H1 (cell line): ENCODE measurements at regions not wholly inside any gene's neighbourhood (a gene's known extent, or its start where the extent isn't known, plus 50 kb on each side); places are given as distances from the start of the nearest gene placed in this dataset.

Experiments used
- CTCF ChIA-PET: fragments of 300-600 bp; sonication (Branson Sonifier 250); formaldehyde crosslinking; loops from one replicate; lab custom pipeline; 2021; ENCODE audit not compliant: partially characterized antibody; lab: Charles Lee
- POLR2A ChIA-PET: fragments of 300-600 bp; sonication (Branson Sonifier 250); formaldehyde crosslinking; loops from one replicate; lab custom pipeline; 2021; ENCODE audit warnings: inconsistent platforms; ENCODE audit not compliant: partially characterized antibody; lab: Charles Lee
- DNase-seq, 2 experiments: peaks; one replicate each; pipeline versions ENCODE4 v3.0.0 to v3.0.0-alpha.2; 2010 to 2022; ENCODE audit warnings: low spot score in 2 of 2, low read depth in 1 of 2, mixed read lengths in 1 of 2
- FAIRE-seq: peaks from 2 replicates; lab custom pipeline; 2011; peaks lifted over from hg19 to GRCh38; lab: Jason Lieb, UNC
- H2AFZ ChIP-seq: 2 replicates; pipeline ENCODE4 v1.8.1; 2012; ENCODE audit warnings: low read length, inconsistent platforms
- H2AK5ac ChIP-seq: 2 replicates; pipeline ENCODE4 v1.6.1; 2013; ENCODE audit warnings: low read depth, low read length
- H2BK120ac ChIP-seq: replicated peaks from 2 replicates; pipeline ENCODE3; 2013; ENCODE audit warnings: low read depth, low read length, inconsistent platforms
- H2BK12ac ChIP-seq: 2 replicates; pipeline ENCODE4 v1.6.1; 2013; ENCODE audit warnings: low read depth, low read length
- H2BK15ac ChIP-seq: 2 replicates; pipeline ENCODE4 v1.6.1; 2013; ENCODE audit warnings: low read length
- H2BK20ac ChIP-seq: 2 replicates; pipeline ENCODE4 v1.6.1; 2013; ENCODE audit warnings: low read length
- H2BK5ac ChIP-seq: 2 replicates; pipeline ENCODE4 v1.6.1; 2013; ENCODE audit warnings: low read depth, low read length
- H3K14ac ChIP-seq: 2 replicates; pipeline ENCODE4 v1.6.1; 2013; ENCODE audit warnings: inconsistent platforms; ENCODE audit not compliant: insufficient read length
- H3K18ac ChIP-seq: 2 replicates; pipeline ENCODE4 v1.6.1; 2013; ENCODE audit warnings: low read length; ENCODE audit errors: extremely low read depth
- H3K23ac ChIP-seq: 2 replicates; pipeline ENCODE4 v1.6.1; 2013; ENCODE audit warnings: inconsistent platforms; ENCODE audit not compliant: insufficient read length
- H3K23me2 ChIP-seq: 2 replicates; pipeline ENCODE4 v1.6.1; 2013; ENCODE audit warnings: low read depth, low read length
- H3K27ac ChIP-seq: 2 replicates; pipeline ENCODE4 v1.6.1; 2011; ENCODE audit warnings: low read depth, low read length, inconsistent platforms
- H3K27me3 ChIP-seq, 4 experiments: replicated peaks in 1 of 4; 1 replicate in 1 of 4; 2 replicates in 3 of 4; pipeline versions ENCODE4 v1.6.1 to v1.8.1; 2011 to 2013; ENCODE audit warnings: low read length in 3 of 4, mild to moderate bottlenecking in 3 of 4, inconsistent platforms in 2 of 4, mixed read lengths in 2 of 4, moderate library complexity in 1 of 4; ENCODE audit not compliant: control insufficient read depth in 3 of 4, insufficient read depth in 3 of 4; ENCODE audit errors: extremely low read depth in 1 of 4
- H3K36me3 ChIP-seq, 4 experiments: 2 replicates each; pipeline versions ENCODE4 v1.6.1 to v1.8.1; 2011 to 2013; ENCODE audit warnings: mild to moderate bottlenecking in 4 of 4, low read length in 3 of 4, moderate library complexity in 2 of 4, control low read depth in 1 of 4, inconsistent platforms in 1 of 4; ENCODE audit not compliant: insufficient read depth in 4 of 4, control insufficient read depth in 2 of 4
- H3K4ac ChIP-seq: replicated peaks from 2 replicates; pipeline ENCODE3; 2013; ENCODE audit warnings: low read length, low read depth, mixed read lengths, inconsistent platforms; ENCODE audit not compliant: insufficient read length
- H3K4me1 ChIP-seq, 4 experiments: replicated peaks in 1 of 4; 1 replicate in 1 of 4; 2 replicates in 3 of 4; pipeline versions ENCODE4 v1.6.1 to v1.8.1; 2011 to 2013; ENCODE audit warnings: low read length in 3 of 4, inconsistent platforms in 2 of 4, mixed read lengths in 1 of 4; ENCODE audit not compliant: insufficient read depth in 4 of 4, control insufficient read depth in 3 of 4
- H3K4me2 ChIP-seq, 2 experiments: 2 replicates each; pipeline versions ENCODE4 v1.6.1 to v1.8.1; 2011 to 2013; ENCODE audit warnings: low read depth in 2 of 2, low read length in 2 of 2, control low read depth in 1 of 2, inconsistent platforms in 1 of 2, mild to moderate bottlenecking in 1 of 2; ENCODE audit not compliant: insufficient read depth in 1 of 2
- H3K4me3 ChIP-seq, 4 experiments: fragments of 200-600, 300-600 bp in 1 of 4; sonication (generic), shearing (Covaris generic), sonication (Bioruptor Twin) in 1 of 4; 2 replicates each; pipeline versions ENCODE4 v1.5.1 to v1.8.1; 2011 to 2016; ENCODE audit warnings: low read length in 4 of 4, low read depth in 3 of 4, control low read depth in 2 of 4, inconsistent platforms in 2 of 4, mild to moderate bottlenecking in 2 of 4, mixed read lengths in 1 of 4, moderate library complexity in 1 of 4; ENCODE audit not compliant: insufficient read depth in 2 of 4; ENCODE audit errors: extremely low read depth in 1 of 4
- H3K56ac ChIP-seq: replicated peaks from 2 replicates; pipeline ENCODE3; 2013; ENCODE audit warnings: low read depth, mild to moderate bottlenecking, mixed read lengths, low read length, inconsistent platforms; ENCODE audit not compliant: insufficient read length
- H3K79me1 ChIP-seq: 2 replicates; pipeline ENCODE4 v1.6.1; 2013; ENCODE audit warnings: low read depth, low read length, control low read depth
- H3K79me2 ChIP-seq, 2 experiments: 2 replicates each; pipeline versions ENCODE4 v1.6.1 to v1.8.1; 2012 to 2013; ENCODE audit warnings: low read length in 2 of 2, mild to moderate bottlenecking in 2 of 2, inconsistent platforms in 1 of 2; ENCODE audit not compliant: insufficient read depth in 2 of 2, control insufficient read depth in 1 of 2
- H3K9ac ChIP-seq, 4 experiments: replicated peaks in 1 of 4; 1 replicate in 1 of 4; 2 replicates in 3 of 4; pipeline versions ENCODE4 v1.6.1 to v1.8.1; 2011 to 2013; ENCODE audit warnings: low read depth in 3 of 4, low read length in 3 of 4, control low read depth in 2 of 4, mild to moderate bottlenecking in 2 of 4, moderate library complexity in 2 of 4, inconsistent platforms in 1 of 4; ENCODE audit errors: extremely low read depth in 1 of 4
- H3K9me3 ChIP-seq, 2 experiments: 2 replicates each; pipeline versions ENCODE4 v1.6.1 to v1.8.1; 2012 to 2013; ENCODE audit warnings: mild to moderate bottlenecking in 2 of 2, moderate library complexity in 2 of 2, control low read depth in 1 of 2, inconsistent platforms in 1 of 2, low read depth in 1 of 2, low read length in 1 of 2, mixed read lengths in 1 of 2; ENCODE audit not compliant: insufficient read depth in 2 of 2
- H4K20me1 ChIP-seq, 2 experiments: replicated peaks in 1 of 2; 2 replicates each; pipeline versions ENCODE3 to v1.8.1; 2011 to 2013; ENCODE audit warnings: inconsistent platforms in 2 of 2, low read length in 2 of 2, mild to moderate bottlenecking in 1 of 2; ENCODE audit not compliant: insufficient read depth in 2 of 2, control insufficient read depth in 1 of 2
- H4K5ac ChIP-seq: 2 replicates; pipeline ENCODE4 v1.6.1; 2013; ENCODE audit warnings: low read length, low read depth, mixed read lengths, inconsistent platforms; ENCODE audit not compliant: insufficient read length
- H4K8ac ChIP-seq: 2 replicates; pipeline ENCODE4 v1.8.0; 2013; ENCODE audit warnings: mild to moderate bottlenecking, moderate library complexity, low read length, inconsistent platforms; ENCODE audit not compliant: insufficient read depth; ENCODE audit errors: extremely low read depth
- H4K91ac ChIP-seq: replicated peaks from 2 replicates; pipeline ENCODE3; 2013; ENCODE audit warnings: low read length, mixed read lengths, inconsistent platforms; ENCODE audit not compliant: insufficient read length
- CREB1 ChIP-seq: IDR thresholded peaks from 2 replicates; pipeline ENCODE4 v1.6.1; 2012; ENCODE audit warnings: inconsistent platforms
- WGBS, 2 experiments: shearing (Covaris generic) in 1 of 2; methylation state at CpG; one replicate each; pipeline versions ENCODE4 v1.1.6 to v1.1.7; 2013 to 2015; ENCODE audit warnings: low lambda C conversion rate in 2 of 2, mixed read lengths in 2 of 2, inconsistent platforms in 1 of 2, low coverage in 1 of 2, missing lambda C conversion rate in 1 of 2; ENCODE audit not compliant: insufficient replicate concordance in 2 of 2, insufficient coverage in 1 of 2, insufficient read length in 1 of 2; ENCODE audit errors: extremely low coverage in 1 of 2, missing lambda C conversion rate in 1 of 2; 5-methylcytosine and 5-hydroxymethylcytosine counted together

GRCh38 chr12:89081719-89082369 lies 270.5 kb downstream of the DUSP6 start:
- H3K79me2 ChIP-seq, result no peaks in the 10 kb centered on the region
- no peaks in the 10 kb centered on the region for H3K9me3 ChIP-seq
- H3K4me3 ChIP-seq, result no peak overlapping the region
- H2AK5ac ChIP-seq, result no peak overlapping the region
- peak overlapping the region in 1 of 2 experiments; percentile 15; a peak in 1 of 4 replicates for H3K4me2 ChIP-seq
- no peak overlapping the region for H3K23ac ChIP-seq
- peak overlapping the region; percentile 40 for H2BK12ac ChIP-seq
- H3K27me3 ChIP-seq, result no peaks in the 10 kb centered on the region
- POLR2A ChIA-PET, result no interaction called here
- WGBS, 2 experiments, result 87% methylated on average over 2 of the region's 2 CpGs; no CpG with 5 or more reads in 1 of the 2 experiments
- H3K4ac ChIP-seq, result no peak overlapping the region
- H4K91ac ChIP-seq, result peak overlapping the region; percentile 45
- no peak overlapping the region for H3K27ac ChIP-seq
- no peaks in the 10 kb centered on the region for H3K36me3 ChIP-seq
- peak overlapping the region; percentile 16 for H2BK120ac ChIP-seq
- H3K23me2 ChIP-seq, result no peaks in the 10 kb centered on the region
- no peak for TF ChIP-seq CREB1
- TF ChIP-seq, all 59 proteins: peak for 0
- no peak overlapping the region for H4K5ac ChIP-seq
- peaks cover 10 to 24% (median 18%) of the 10 kb centered on the region in 4 experiments for H3K4me1 ChIP-seq
- no peaks in the 10 kb centered on the region for H3K79me1 ChIP-seq
- H2BK20ac ChIP-seq, result peak overlapping the region; percentile 74; the same call in 1 of the 2 replicates
- no peaks in the 10 kb centered on the region for H4K20me1 ChIP-seq
- FAIRE-seq (peak; percentile 24), DNase-seq (no peak)
- H2AFZ ChIP-seq, result no peak overlapping the region
- H2BK5ac ChIP-seq, result peak overlapping the region; percentile 54; the same call in 1 of the 2 replicates
- CTCF ChIA-PET, result interaction anchor here (0.6 kb wide), 1 partner anchor 378 kb away, joined by 3 read pairs; no protein-coding TSS in a partner anchor
- H3K18ac ChIP-seq, result peak overlapping the region; percentile 9; the same call in 1 of the 2 replicates
- no peak overlapping the region for H4K8ac ChIP-seq
- no peak overlapping the region for H3K9ac ChIP-seq
- H2BK15ac ChIP-seq, result peak overlapping the region; percentile 65; the same call in 1 of the 2 replicates
- H3K56ac ChIP-seq, result no peak overlapping the region
- no peak overlapping the region for H3K14ac ChIP-seq
